GM18505 (cell line): ENCODE measurements at regions not wholly inside any gene's neighbourhood (a gene's known extent, or its start where the extent isn't known, plus 50 kb on each side); places are given as distances from the start of the nearest gene placed in this dataset.

Source experiments
- ATAC-seq: cut with Tn5 transposase; IDR thresholded peaks from one replicate; pipeline ENCODE4 v1.9.1; 2021; ENCODE audit not compliant: unreplicated experiment
- POLR2A ChIP-seq: IDR thresholded peaks from 4 replicates; pipeline ENCODE4 v1.6.1; 2011; ENCODE audit warnings: borderline replicate concordance; ENCODE audit not compliant: insufficient read depth, insufficient read length; ENCODE audit errors: extremely low read depth

- no peak for ATAC-seq
- TF ChIP-seq POLR2A: no peak
These were observed 288.7 kb downstream of the MBD2 start for GRCh38 chr18:53935803-53936202.

DNA sequence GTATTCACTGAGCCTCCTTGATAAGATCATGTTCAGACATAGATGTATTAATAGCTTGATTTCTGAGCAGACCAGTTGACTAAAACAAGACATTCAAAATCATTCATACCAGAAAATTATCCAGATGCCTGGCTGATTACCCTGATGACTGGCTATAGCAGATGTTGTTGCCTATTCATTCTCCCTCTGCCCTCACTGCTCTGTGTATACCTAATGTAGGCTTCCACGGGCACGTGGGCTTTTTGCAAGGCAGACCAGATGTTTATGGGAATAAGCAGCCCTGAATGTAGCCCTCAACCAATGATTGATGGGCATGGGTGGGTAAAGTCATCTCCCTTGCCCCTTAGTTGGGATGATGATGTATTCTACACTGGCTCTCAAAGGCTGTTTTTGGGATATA is 289.1 kb downstream of the MBD2 start:
- no peak for ATAC-seq
- no peak for TF ChIP-seq POLR2A

- TF ChIP-seq POLR2A: no peak
- ATAC-seq: no peak
These were observed 304.0 kb downstream of the MBD2 start for GRCh38 chr18:53920312-53921075.

- no peak for ATAC-seq
- TF ChIP-seq POLR2A: no peak
These were observed 306.4 kb downstream of the MBD2 start for GRCh38 chr18:53918091-53918490.

DNA sequence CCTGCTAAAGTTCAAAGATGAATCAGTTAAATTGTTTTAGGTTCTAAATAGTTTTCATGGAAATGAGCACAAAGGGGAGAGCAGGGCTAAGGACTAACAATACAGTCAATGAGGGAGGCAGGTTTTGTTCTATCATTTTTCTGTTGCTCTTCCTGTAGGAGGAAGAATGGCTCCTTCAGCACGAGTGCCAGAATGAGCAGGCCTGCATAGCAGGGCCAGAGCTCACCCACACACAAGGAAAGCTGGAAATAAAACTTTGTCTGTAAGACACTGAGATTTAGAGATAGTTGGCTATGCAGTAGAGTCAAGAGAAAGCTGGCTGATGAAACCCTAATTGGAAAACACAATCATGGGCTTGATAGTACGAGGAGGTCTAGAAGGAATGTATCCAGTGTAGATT is 313.3 kb downstream of the MBD2 start:
- no peak for TF ChIP-seq POLR2A
- no peak for ATAC-seq

DNA sequence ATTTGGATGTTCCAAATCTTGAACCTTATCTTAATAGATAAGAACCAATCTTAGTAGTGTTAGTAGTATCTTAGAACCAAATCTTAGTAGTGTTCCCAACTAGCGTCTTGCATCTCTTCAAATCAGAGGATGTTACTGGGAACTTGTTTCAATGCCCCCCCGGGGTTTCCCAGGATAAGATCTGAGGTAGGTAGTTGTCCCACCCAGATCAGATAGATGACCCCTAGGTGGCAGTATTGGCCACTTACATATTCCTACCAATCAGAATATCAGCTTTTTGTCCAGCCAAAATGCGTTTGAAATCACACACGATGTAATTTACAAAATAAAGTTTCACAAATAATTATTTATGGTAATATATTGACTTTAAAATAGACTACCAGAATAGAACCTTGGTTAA is 314.8 kb downstream of the MBD2 start:
- no peak for ATAC-seq
- no peak for TF ChIP-seq POLR2A

DNA sequence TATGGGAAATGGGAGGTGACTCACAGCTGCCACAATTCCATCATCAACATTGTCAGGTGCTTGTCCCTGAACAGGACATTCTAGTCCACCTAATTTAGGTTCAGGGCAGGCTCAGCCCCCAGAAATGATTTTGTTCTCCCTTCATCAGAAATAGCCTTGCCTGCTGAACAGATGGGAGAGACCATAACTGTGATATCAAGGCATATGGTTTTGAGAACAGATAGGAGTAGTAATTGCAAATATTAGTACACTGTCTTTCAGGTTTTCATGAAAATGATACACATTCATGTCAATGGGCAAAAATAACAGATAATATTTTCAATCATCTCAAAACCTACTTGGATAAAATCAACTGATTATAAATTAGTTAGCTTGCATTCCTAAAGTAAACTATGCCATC is 316.5 kb downstream of the MBD2 start:
- no peak for TF ChIP-seq POLR2A
- no peak for ATAC-seq

DNA sequence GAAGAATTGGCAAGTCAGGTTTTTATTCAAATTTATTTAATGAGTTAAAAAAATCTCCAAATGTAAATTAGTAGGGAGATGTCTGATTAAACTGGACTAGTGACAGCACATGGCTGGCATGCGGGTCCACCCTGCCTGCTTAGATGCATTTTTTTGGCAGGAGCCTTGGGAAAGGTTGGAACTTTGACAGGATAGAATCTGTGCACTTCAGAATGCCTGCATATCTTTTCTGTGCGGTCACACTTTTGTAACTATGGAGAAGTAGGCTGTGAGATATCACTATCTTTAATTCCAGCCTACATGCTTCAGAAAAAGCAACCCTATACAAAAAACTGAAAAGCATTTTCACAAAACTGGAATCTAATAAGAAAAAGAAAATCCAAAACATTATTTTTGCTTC is 317.8 kb downstream of the MBD2 start:
- TF ChIP-seq POLR2A: no peak
- ATAC-seq: no peak

- ATAC-seq: no peak
These were observed 329.6 kb downstream of the MBD2 start for GRCh38 chr18:53894675-53895442.

GRCh38 chr18:53887447-53887846 is 337.0 kb downstream of the MBD2 start:
- no peak for ATAC-seq
- TF ChIP-seq POLR2A: no peak

More at GRCh38 chr18:53894675-53895442, 329.6 kb downstream of the MBD2 start:
- no peak for TF ChIP-seq POLR2A

GRCh38 chr18:53886058-53886457 is 338.4 kb downstream of the MBD2 start:
- no peak for ATAC-seq
- no peak for TF ChIP-seq POLR2A

DNA sequence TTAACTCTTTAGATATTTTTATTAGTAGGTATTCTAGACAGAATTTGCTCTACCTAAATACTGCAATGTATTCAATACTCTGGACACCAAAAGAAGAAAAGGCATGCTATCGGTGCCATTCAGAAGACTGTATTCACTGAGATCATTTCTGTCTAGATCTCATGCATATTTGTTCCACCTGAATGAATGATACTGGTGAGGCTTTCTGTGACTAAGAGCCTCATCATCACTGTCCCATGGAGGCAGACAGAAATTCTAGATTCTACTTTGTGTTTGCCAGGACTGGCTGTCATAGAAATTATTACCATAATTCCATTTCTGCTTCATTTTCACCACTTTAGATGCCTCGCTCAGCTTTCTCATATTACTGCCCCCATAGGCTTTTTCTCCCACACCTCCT is 340.7 kb downstream of the MBD2 start:
- no peak for TF ChIP-seq POLR2A

GRCh38 chr18:53874103-53874502 is 350.4 kb downstream of the MBD2 start:
- no peak for TF ChIP-seq POLR2A
- ATAC-seq: no peak

More for the DNA sequence above, 340.7 kb downstream of the MBD2 start:
- ATAC-seq: no peak

DNA sequence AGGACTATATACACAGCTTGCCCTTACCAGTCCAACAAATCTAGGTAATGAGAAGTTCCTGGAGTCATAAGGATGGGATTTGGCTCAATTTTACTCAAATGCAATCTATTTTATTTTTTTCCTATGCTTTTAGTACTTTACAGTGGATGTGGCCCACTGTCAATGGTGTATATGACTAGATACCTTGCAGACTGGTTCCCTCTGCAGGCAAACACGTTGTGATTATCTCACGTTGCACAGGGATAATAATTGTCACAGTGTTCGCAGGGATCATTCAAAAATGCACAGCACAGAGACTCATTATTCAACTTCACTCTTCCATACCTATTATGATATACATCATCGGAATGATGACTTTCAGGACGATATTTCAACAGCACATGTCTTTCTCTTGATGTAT is 359.7 kb downstream of the MBD2 start:
- TF ChIP-seq POLR2A: no peak
- ATAC-seq: no peak
